ENCODE measurements at regions not wholly inside any gene's neighbourhood (a gene's known extent, or its start where the extent isn't known, plus 50 kb on each side); places are given as distances from the start of the nearest gene placed in this dataset.

DNA sequence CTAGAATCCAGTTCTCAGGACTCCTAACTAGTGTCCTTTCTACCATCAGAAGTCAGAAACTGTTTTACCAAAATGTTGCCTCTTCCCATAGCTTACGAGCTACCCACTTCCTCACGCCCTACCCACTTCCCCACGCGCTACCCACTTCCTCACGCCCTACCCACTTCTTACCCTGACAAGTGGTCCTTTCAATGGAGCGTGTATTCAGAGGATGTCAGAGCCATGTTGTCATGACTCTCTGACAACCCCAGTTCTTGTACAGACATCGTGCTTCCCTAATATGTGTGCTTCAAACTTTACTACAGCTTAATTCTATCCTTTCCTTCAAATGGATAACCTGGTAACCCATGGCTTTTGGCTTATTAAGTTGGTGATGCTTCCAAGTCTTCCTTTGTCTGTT is 84.8 kb upstream of the PHF14 start:
- Histone ChIP-seq H3K9me3 (ENCODE audit: insufficient read depth, low read length, severe bottlenecking) (no peaks in the 10 kb centered on the region), H3K36me3 (ENCODE audit: insufficient read depth, low read length) (no peaks in the 10 kb centered on the region), H2AFZ (ENCODE audit: low read depth, low read length) (peak overlapping the region; percentile 64; the same call in 1 of the 2 replicates), H4K20me1 (ENCODE audit: insufficient read depth, low read length) (no peaks in the 10 kb centered on the region), H3K79me2 (ENCODE audit: insufficient read depth, low read length) (no peaks in the 10 kb centered on the region), H3K27me3 (ENCODE audit: insufficient read depth, low read length, poor library complexity) (no peaks in the 10 kb centered on the region), H3K4me2 (ENCODE audit: insufficient read depth, low read length) (no peak overlapping the region), H3K4me1 (ENCODE audit: insufficient read depth, low read length) (peaks cover 6% of the 10 kb centered on the region), H3K27ac (ENCODE audit: low read length) (no peak overlapping the region), H3K9ac (ENCODE audit: low read depth, low read length) (no peak overlapping the region), H3K4me3 (ENCODE audit: low read depth in 1 of 2, low read length in 2 of 2) (no peak overlapping the region)
- TF ChIP-seq, protein P1, sequence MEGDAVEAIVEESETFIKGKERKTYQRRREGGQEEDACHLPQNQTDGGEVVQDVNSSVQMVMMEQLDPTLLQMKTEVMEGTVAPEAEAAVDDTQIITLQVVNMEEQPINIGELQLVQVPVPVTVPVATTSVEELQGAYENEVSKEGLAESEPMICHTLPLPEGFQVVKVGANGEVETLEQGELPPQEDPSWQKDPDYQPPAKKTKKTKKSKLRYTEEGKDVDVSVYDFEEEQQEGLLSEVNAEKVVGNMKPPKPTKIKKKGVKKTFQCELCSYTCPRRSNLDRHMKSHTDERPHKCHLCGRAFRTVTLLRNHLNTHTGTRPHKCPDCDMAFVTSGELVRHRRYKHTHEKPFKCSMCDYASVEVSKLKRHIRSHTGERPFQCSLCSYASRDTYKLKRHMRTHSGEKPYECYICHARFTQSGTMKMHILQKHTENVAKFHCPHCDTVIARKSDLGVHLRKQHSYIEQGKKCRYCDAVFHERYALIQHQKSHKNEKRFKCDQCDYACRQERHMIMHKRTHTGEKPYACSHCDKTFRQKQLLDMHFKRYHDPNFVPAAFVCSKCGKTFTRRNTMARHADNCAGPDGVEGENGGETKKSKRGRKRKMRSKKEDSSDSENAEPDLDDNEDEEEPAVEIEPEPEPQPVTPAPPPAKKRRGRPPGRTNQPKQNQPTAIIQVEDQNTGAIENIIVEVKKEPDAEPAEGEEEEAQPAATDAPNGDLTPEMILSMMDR (IDR thresholded peaks at IDR 0.05; ENCODE audit: borderline replicate concordance, extremely low read depth, low read length, poor library complexity, severe bottlenecking), result no peak
- no peak for TF ChIP-seq EZH2 (IDR thresholded peaks at IDR 0.05; ENCODE audit: borderline replicate concordance, low read depth, low read length, severe bottlenecking)
- ATAC-seq (ENCODE audit: insufficient read depth, low read depth), result peak; percentile 83
- peak; percentile 24 for DNase-seq

DNA sequence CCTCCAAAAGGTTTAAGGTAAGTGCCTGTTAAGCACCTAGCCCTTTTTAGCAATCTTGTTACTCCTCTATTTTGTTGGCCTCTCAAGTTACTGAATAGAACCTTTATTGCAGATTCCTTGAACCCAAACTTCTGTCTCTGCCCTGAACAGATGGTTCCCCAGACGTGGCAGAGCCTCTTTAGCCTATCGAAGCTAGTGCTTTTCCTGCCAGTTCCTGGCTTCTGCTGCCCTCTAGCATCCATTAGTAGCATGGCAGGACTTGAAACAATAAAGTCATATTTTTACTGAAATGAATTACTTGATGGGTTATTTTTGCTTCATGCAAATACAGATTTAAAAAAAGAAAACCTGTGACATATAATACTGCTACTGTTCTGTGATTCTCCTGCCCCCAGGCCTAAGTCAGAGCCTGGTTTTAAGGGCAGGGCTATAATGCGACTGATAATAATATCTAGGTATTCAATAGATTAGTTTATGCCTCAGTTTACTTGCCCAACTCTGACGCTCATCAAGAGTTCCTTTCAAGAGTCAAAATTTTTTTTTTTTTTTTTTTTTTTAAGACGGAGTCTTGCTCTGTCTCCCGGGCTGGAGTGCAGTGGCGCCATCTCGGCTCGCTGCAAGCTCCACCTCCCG is 84.3 kb upstream of the PHF14 start:
- Histone ChIP-seq H3K27ac (ENCODE audit: low read length) (no peak overlapping the region), H3K4me2 (ENCODE audit: insufficient read depth, low read length) (no peak overlapping the region), H3K4me1 (ENCODE audit: insufficient read depth, low read length) (peaks cover 6% of the 10 kb centered on the region), H3K36me3 (ENCODE audit: insufficient read depth, low read length) (no peaks in the 10 kb centered on the region), H3K9me3 (ENCODE audit: insufficient read depth, low read length, severe bottlenecking) (no peaks in the 10 kb centered on the region), H3K9ac (ENCODE audit: low read depth, low read length) (no peak overlapping the region), H3K79me2 (ENCODE audit: insufficient read depth, low read length) (no peaks in the 10 kb centered on the region), H4K20me1 (ENCODE audit: insufficient read depth, low read length) (no peaks in the 10 kb centered on the region), H3K27me3 (ENCODE audit: insufficient read depth, low read length, poor library complexity) (no peaks in the 10 kb centered on the region), H2AFZ (ENCODE audit: low read depth, low read length) (peak overlapping the region; percentile 64; the same call in 1 of the 2 replicates), H3K4me3 (ENCODE audit: low read depth in 1 of 2, low read length in 2 of 2) (no peak overlapping the region)
- no peak for TF ChIP-seq EZH2 (IDR thresholded peaks at IDR 0.05; ENCODE audit: borderline replicate concordance, low read depth, low read length, severe bottlenecking)
- TF ChIP-seq, protein P1 (IDR thresholded peaks at IDR 0.05; ENCODE audit: borderline replicate concordance, extremely low read depth, low read length, poor library complexity, severe bottlenecking), result peak; percentile 83
- ATAC-seq (ENCODE audit: insufficient read depth, low read depth) (peak; percentile 81), DNase-seq (peak; percentile 42)

DNA sequence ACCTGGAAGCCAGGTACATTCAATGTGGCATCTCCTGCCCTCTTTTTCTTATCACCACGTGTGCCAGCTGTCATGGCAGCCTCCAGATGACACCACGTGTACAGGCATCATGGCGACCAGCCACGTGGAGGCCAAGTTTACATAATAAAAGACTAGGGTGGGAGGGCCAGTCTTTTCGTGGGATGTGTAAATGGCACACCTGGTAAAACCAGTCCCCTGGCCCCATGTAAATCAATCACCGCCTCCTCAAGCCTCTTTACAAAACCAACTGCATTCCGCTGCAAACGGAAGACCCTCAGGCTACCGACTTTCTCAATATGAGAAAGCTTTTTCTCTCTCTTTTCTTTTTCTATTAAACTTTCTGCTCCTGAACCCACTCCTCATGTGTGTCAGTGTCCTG is 65.1 kb upstream of the PHF14 start:
- TF ChIP-seq, protein P1 (IDR thresholded peaks at IDR 0.05; ENCODE audit: borderline replicate concordance, extremely low read depth, low read length, poor library complexity, severe bottlenecking), result no peak
- no peak for TF ChIP-seq EZH2 (IDR thresholded peaks at IDR 0.05; ENCODE audit: borderline replicate concordance, low read depth, low read length, severe bottlenecking)
- H3K4me2 ChIP-seq (ENCODE audit: insufficient read depth, low read length), result no peak overlapping the region
- DNase-seq (no peak), ATAC-seq (ENCODE audit: insufficient read depth, low read depth) (no peak)
- peaks cover 12% of the 10 kb centered on the region for H3K9me3 ChIP-seq (ENCODE audit: insufficient read depth, low read length, severe bottlenecking)
- no peaks in the 10 kb centered on the region for H3K79me2 ChIP-seq (ENCODE audit: insufficient read depth, low read length)
- no peak overlapping the region for H3K4me3 ChIP-seq (ENCODE audit: low read depth in 1 of 2, low read length in 2 of 2)
- H4K20me1 ChIP-seq (ENCODE audit: insufficient read depth, low read length), result no peaks in the 10 kb centered on the region
- H3K27me3 ChIP-seq (ENCODE audit: insufficient read depth, low read length, poor library complexity), result no peaks in the 10 kb centered on the region
- no peaks in the 10 kb centered on the region for H3K36me3 ChIP-seq (ENCODE audit: insufficient read depth, low read length)
- H3K27ac ChIP-seq (ENCODE audit: low read length), result no peak overlapping the region
- no peaks in the 10 kb centered on the region for H3K4me1 ChIP-seq (ENCODE audit: insufficient read depth, low read length)
- H2AFZ ChIP-seq (ENCODE audit: low read depth, low read length), result no peak overlapping the region
- H3K9ac ChIP-seq (ENCODE audit: low read depth, low read length), result no peak overlapping the region
